ENCODE measurements at regions not wholly inside any gene's neighbourhood (a gene's known extent, or its start where the extent isn't known, plus 50 kb on each side); places are given as distances from the start of the nearest gene placed in this dataset.

DNA sequence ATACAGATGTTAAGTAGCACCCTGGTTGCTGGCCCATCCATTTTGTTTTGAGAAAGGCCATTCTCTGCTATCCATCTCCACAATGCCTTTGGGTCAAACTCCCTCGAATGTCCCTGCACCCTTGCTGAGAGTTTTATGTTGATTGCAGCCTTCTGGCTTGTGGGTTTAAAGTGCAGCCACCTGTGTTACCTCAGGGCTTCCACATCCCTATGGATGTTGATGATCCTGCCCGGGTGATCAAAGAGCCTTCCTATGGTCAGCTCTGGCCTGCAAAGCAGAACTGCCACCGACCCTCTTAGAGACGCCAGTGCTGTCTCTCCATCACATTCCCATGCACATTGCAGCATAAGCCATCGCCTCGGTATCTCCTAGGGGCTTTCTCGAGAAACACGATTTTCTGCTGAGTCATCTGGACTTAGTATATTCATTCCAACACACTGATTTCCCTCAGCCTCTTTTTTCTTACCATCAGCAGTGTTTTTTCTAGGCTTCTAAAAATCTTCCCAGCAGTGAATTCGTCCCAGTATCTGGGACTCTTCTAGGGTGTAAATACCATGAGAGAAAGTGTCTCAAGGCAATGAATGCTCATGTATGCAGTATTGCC lies 585.7 kb upstream of the TMEM132C start:
- no peak for DNase-seq (ENCODE audit: low spot score)
- Histone ChIP-seq H3K9me3 (ENCODE audit: severe bottlenecking) (no peaks in the 10 kb centered on the region), H3K4me1 (ENCODE audit: insufficient read depth, poor library complexity, severe bottlenecking) (no peaks in the 10 kb centered on the region), H3K4me3 (ENCODE audit: severe bottlenecking) (no peak overlapping the region), H3K27ac (ENCODE audit: poor library complexity, severe bottlenecking) (no peak overlapping the region), H3K36me3 (ENCODE audit: low read depth) (no peaks in the 10 kb centered on the region), H3K27me3 (ENCODE audit: insufficient read depth, poor library complexity, severe bottlenecking) (no peaks in the 10 kb centered on the region)
- TF ChIP-seq, protein P1, sequence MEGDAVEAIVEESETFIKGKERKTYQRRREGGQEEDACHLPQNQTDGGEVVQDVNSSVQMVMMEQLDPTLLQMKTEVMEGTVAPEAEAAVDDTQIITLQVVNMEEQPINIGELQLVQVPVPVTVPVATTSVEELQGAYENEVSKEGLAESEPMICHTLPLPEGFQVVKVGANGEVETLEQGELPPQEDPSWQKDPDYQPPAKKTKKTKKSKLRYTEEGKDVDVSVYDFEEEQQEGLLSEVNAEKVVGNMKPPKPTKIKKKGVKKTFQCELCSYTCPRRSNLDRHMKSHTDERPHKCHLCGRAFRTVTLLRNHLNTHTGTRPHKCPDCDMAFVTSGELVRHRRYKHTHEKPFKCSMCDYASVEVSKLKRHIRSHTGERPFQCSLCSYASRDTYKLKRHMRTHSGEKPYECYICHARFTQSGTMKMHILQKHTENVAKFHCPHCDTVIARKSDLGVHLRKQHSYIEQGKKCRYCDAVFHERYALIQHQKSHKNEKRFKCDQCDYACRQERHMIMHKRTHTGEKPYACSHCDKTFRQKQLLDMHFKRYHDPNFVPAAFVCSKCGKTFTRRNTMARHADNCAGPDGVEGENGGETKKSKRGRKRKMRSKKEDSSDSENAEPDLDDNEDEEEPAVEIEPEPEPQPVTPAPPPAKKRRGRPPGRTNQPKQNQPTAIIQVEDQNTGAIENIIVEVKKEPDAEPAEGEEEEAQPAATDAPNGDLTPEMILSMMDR (IDR thresholded peaks at IDR 0.05; ENCODE audit: poor library complexity, severe bottlenecking) = no peak
- ATAC-seq (ENCODE audit: low read depth) = no peak

DNA sequence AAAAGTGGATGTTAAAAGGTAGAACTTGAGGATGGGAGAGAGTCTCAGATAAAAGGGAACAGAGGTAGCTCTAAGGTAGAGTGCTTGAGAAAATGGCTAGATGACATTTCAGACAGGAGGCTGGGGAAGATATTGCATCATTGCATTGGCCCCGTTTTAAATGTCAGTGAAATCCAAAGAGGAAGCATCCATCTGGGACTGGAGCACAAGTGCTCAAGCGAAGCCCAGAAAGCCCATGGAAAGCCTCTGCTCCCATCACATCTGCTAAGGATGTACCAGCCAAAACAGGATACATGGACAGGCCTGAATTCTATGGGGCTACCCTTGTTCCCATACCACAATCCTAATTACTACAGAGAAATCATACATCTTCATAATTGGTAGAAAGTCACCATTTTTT lies 581.5 kb upstream of the TMEM132C start:
- Histone ChIP-seq H3K9me3 (ENCODE audit: severe bottlenecking) (no peaks in the 10 kb centered on the region), H3K36me3 (ENCODE audit: low read depth) (no peaks in the 10 kb centered on the region), H3K4me3 (ENCODE audit: severe bottlenecking) (no peak overlapping the region), H3K27me3 (ENCODE audit: insufficient read depth, poor library complexity, severe bottlenecking) (no peaks in the 10 kb centered on the region), H3K27ac (ENCODE audit: poor library complexity, severe bottlenecking) (no peak overlapping the region), H3K4me1 (ENCODE audit: insufficient read depth, poor library complexity, severe bottlenecking) (no peaks in the 10 kb centered on the region)
- TF ChIP-seq, protein P1 (IDR thresholded peaks at IDR 0.05; ENCODE audit: poor library complexity, severe bottlenecking) = no peak
- no peak for ATAC-seq (ENCODE audit: low read depth)
- no peak for DNase-seq (ENCODE audit: low spot score)

GRCh38 chr12:127685931-127686330 lies 581.0 kb upstream of the TMEM132C start:
- no peak for ATAC-seq (ENCODE audit: low read depth)
- DNase-seq (ENCODE audit: low spot score) = no peak
- no peaks in the 10 kb centered on the region for H3K9me3 ChIP-seq (ENCODE audit: severe bottlenecking)
- H3K36me3 ChIP-seq (ENCODE audit: low read depth) = no peaks in the 10 kb centered on the region
- TF ChIP-seq, protein P1 (IDR thresholded peaks at IDR 0.05; ENCODE audit: poor library complexity, severe bottlenecking) = no peak
- H3K4me3 ChIP-seq (ENCODE audit: severe bottlenecking) = no peak overlapping the region
- no peaks in the 10 kb centered on the region for H3K27me3 ChIP-seq (ENCODE audit: insufficient read depth, poor library complexity, severe bottlenecking)
- no peak overlapping the region for H3K27ac ChIP-seq (ENCODE audit: poor library complexity, severe bottlenecking)
- H3K4me1 ChIP-seq (ENCODE audit: insufficient read depth, poor library complexity, severe bottlenecking) = no peaks in the 10 kb centered on the region

DNA sequence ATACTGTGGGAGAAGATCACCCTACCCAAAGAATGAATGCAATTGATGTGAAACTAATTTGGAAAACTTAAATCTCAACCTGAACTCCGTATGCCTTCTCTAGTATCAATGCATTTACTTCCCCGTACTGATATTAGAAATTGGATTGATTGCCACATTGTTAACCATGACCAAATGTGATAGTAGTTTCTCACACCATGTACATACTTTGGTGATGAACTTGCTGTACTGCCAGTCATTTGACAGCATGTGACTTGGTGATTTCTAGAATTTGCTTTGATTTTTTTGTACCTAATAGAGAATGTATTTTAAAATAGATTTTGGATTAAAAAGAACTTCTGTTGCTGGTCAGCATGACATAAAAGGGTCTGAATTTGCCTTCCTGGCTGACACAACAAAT lies 579.8 kb upstream of the TMEM132C start:
- TF ChIP-seq, protein P1 (IDR thresholded peaks at IDR 0.05; ENCODE audit: poor library complexity, severe bottlenecking) = no peak
- ATAC-seq (ENCODE audit: low read depth) (no peak), DNase-seq (ENCODE audit: low spot score) (no peak)
- no peak overlapping the region for H3K27ac ChIP-seq (ENCODE audit: poor library complexity, severe bottlenecking)
- no peaks in the 10 kb centered on the region for H3K27me3 ChIP-seq (ENCODE audit: insufficient read depth, poor library complexity, severe bottlenecking)
- H3K4me3 ChIP-seq (ENCODE audit: severe bottlenecking) = no peak overlapping the region
- H3K4me1 ChIP-seq (ENCODE audit: insufficient read depth, poor library complexity, severe bottlenecking) = no peaks in the 10 kb centered on the region
- H3K36me3 ChIP-seq (ENCODE audit: low read depth) = no peaks in the 10 kb centered on the region
- H3K9me3 ChIP-seq (ENCODE audit: severe bottlenecking) = no peaks in the 10 kb centered on the region

GRCh38 chr12:127688906-127689428 lies 578.0 kb upstream of the TMEM132C start:
- ATAC-seq (ENCODE audit: low read depth) = no peak
- Histone ChIP-seq H3K27ac (ENCODE audit: poor library complexity, severe bottlenecking) (no peak overlapping the region), H3K27me3 (ENCODE audit: insufficient read depth, poor library complexity, severe bottlenecking) (peaks cover 2% of the 10 kb centered on the region), H3K4me3 (ENCODE audit: severe bottlenecking) (no peak overlapping the region), H3K4me1 (ENCODE audit: insufficient read depth, poor library complexity, severe bottlenecking) (no peaks in the 10 kb centered on the region), H3K36me3 (ENCODE audit: low read depth) (no peaks in the 10 kb centered on the region), H3K9me3 (ENCODE audit: severe bottlenecking) (no peaks in the 10 kb centered on the region)
- TF ChIP-seq, protein P1 (IDR thresholded peaks at IDR 0.05; ENCODE audit: poor library complexity, severe bottlenecking) = no peak
- DNase-seq (ENCODE audit: low spot score) = no peak
